RPMI7951 (cell line): ENCODE measurements at regions not wholly inside any gene's neighbourhood (a gene's known extent, or its start where the extent isn't known, plus 50 kb on each side); places are given as distances from the start of the nearest gene placed in this dataset.
"Not testable (repeated sequence)": the region's sequence is repeated elsewhere in the genome, so short reads cannot be mapped to it uniquely, and the experiment has no call there.

Experiments
- DNase-seq: peaks from one replicate; pipeline ENCODE4 v3.0.0-alpha.2; 2012; ENCODE audit warnings: low read depth

GRCh38 chr7:142440906-142441411, 183.1 kb upstream of the PRSS58 start:
- DNase-seq, result no peak

GRCh38 chr7:142440219-142440905, 182.5 kb upstream of the PRSS58 start:
- DNase-seq, result peak; percentile 92

GRCh38 chr7:142439739-142440138, 181.9 kb upstream of the PRSS58 start:
- peak; percentile 71 for DNase-seq

GRCh38 chr7:142438923-142439515, 181.2 kb upstream of the PRSS58 start:
- DNase-seq, result peak; percentile 80

GRCh38 chr7:142438235-142438922, 180.5 kb upstream of the PRSS58 start:
- peak; percentile 72 for DNase-seq

- DNase-seq, result no peak
These were observed 179.9 kb upstream of the PRSS58 start for GRCh38 chr7:142437741-142438140.

GRCh38 chr7:142436601-142437000, 178.7 kb upstream of the PRSS58 start:
- peak; percentile 68 for DNase-seq

- DNase-seq, result not testable (repeated sequence)
These were observed 177.7 kb upstream of the PRSS58 start for GRCh38 chr7:142435606-142436005.

- no peak for DNase-seq
These were observed 176.9 kb upstream of the PRSS58 start for GRCh38 chr7:142434666-142435167.

- peak; percentile 51 for DNase-seq
These were observed 176.3 kb upstream of the PRSS58 start for GRCh38 chr7:142434133-142434532.

GRCh38 chr7:142432377-142432776, 174.5 kb upstream of the PRSS58 start:
- no peak for DNase-seq

- no peak for DNase-seq
These were observed 173.6 kb upstream of the PRSS58 start for GRCh38 chr7:142431491-142431890.

- no peak for DNase-seq
These were observed 170.2 kb upstream of the PRSS58 start for GRCh38 chr7:142428094-142428493.

GRCh38 chr7:142425281-142425680, 167.4 kb upstream of the PRSS58 start:
- no peak for DNase-seq

GRCh38 chr7:142422621-142423020, 164.8 kb upstream of the PRSS58 start:
- no peak for DNase-seq

- DNase-seq, result peak; percentile 77
These were observed 162.9 kb upstream of the PRSS58 start for GRCh38 chr7:142420554-142421362.

- DNase-seq, result no peak
These were observed 160.5 kb upstream of the PRSS58 start for GRCh38 chr7:142418326-142418725.

GRCh38 chr7:142414915-142415314, 157.1 kb upstream of the PRSS58 start:
- no peak for DNase-seq

- no peak for DNase-seq
These were observed 156.3 kb upstream of the PRSS58 start for GRCh38 chr7:142414135-142414534.

GRCh38 chr7:142413280-142414000, 155.6 kb upstream of the PRSS58 start:
- DNase-seq, result no peak

GRCh38 chr7:142412551-142413193, 154.8 kb upstream of the PRSS58 start:
- DNase-seq, result peak; percentile 74
